Heart right ventricle (tissue), 16 donors: ENCODE measurements at regions not wholly inside any gene's neighbourhood (a gene's known extent, or its start where the extent isn't known, plus 50 kb on each side); places are given as distances from the start of the nearest gene placed in this dataset.

Experiments
- ATAC-seq, 8 donors: fragments of 200-7000 bp; cut with Tn5 transposase; one replicate each; pipeline ENCODE4 v1.9.1; 2020; ENCODE audit warnings: mild to moderate bottlenecking in 8 of 8, moderate library complexity in 8 of 8, moderate number of reproducible peaks in 1 of 8
- DNase-seq, 2 donors: peaks; one replicate each; pipeline ENCODE4 v3.0.0-alpha.2; 2020
- H3K27ac ChIP-seq, 10 donors: fragments of 200-600 bp; sonication (generic) in 2 of 10; one replicate each; pipeline versions ENCODE4 v1.5.0 to v1.8.0; 2020 to 2022; ENCODE audit warnings: mild to moderate bottlenecking in 3 of 10
- H3K27me3 ChIP-seq, 7 donors: fragments of 200-600 bp; one replicate each; pipeline ENCODE4 v1.8.0; 2021 to 2022; ENCODE audit warnings: mild to moderate bottlenecking in 2 of 7
- H3K36me3 ChIP-seq, 9 donors: fragments of 200-600 bp; sonication (generic) in 1 of 9; one replicate each; pipeline versions ENCODE4 v1.5.0 to v1.8.0; 2020 to 2022; ENCODE audit warnings: mild to moderate bottlenecking in 2 of 9
- H3K4me1 ChIP-seq, 9 donors: fragments of 200-600 bp; sonication (generic) in 1 of 9; one replicate each; pipeline versions ENCODE4 v1.5.0 to v1.8.0; 2020 to 2022; ENCODE audit warnings: mild to moderate bottlenecking in 4 of 9
- H3K4me3 ChIP-seq, 10 donors: fragments of 200-600 bp; sonication (generic) in 2 of 10; one replicate each; pipeline versions ENCODE4 v1.5.0 to v1.8.0; 2020 to 2022; ENCODE audit warnings: mild to moderate bottlenecking in 7 of 10, moderate library complexity in 2 of 10
- H3K9me3 ChIP-seq, 11 donors: fragments of 200-600 bp in 10 of 11; sonication (generic) in 2 of 11; one replicate each; pipeline versions ENCODE4 v1.5.0 to v1.8.0; 2013 to 2022; ENCODE audit warnings: mild to moderate bottlenecking in 2 of 11, control low read depth in 1 of 11, moderate library complexity in 1 of 11
- WGBS, 2 donors: extraction: QIAGEN DNeasy Blood & Tissue Kit; methylation state at CpG; one replicate each; pipeline ENCODE4 v1.1.7; 2013; ENCODE audit warnings: inconsistent platforms in 1 of 2; 5-methylcytosine and 5-hydroxymethylcytosine counted together
- intact Hi-C, 10 donors: fragments of 100-400 bp; cut with DNase I; formaldehyde crosslinking; loops; one replicate each; pipeline versions ENCODE4 v1.11.1 to v1.14.2; 2022
- TF ChIP-seq, protein P1 (sequence below), 9 donors: fragments of 200-600 bp; sonication (generic) in 2 of 9; IDR thresholded peaks; one replicate each; pipeline versions ENCODE4 v1.5.0 to v1.8.0; 2021 to 2022; ENCODE audit warnings: antibody characterized with exemption in 9 of 9, mild to moderate bottlenecking in 5 of 9, moderate library complexity in 1 of 9
- donor health status: Arrhythmogenic right ventricular cardiomyopathy.
- donor health status: ischemic (EF 13 %, LVEDD 7.1; RV severe dilation, severe dysfunction).
- donor health status: healthy with polysubstance abuse.
- donor health status: DM: no; HTN: yes; CAD: no.
- donor health status: DM: no; HTN: no; CAD: no.
- donor health status: ischemic (EF 25% LVEDD 6.9; RV normal size, moderate dysfunction).
- donor health status: ischemic (EF 25% LVEDD 5.7; RV mildly dilated, moderate dysfunction).
- donor health status: healthy.
- donor health status: DM: yes; HTN: yes; CAD: no.
- donor health status: Ischemic cardiomyopathy.
- donor health status: ischemic (EF 35%, LVEDD 5.7; RV mildly dilated, moderate dysfunction).
- donor health status: nonischemic (EF 11% LVEDD 7.7; RV severe dilation, severe dysfunction).
- donor health status: DM: yes; HTN: yes; CAD: no.
- donor health status: PGD.
- donor health status: ischemic (EF 29% LVEDD 5.4; RV normal size, mild dysfunction).
- donor health status: nonischemic (EF 23%, LVEDD 6.1; RV moderate dilation, normal function).

DNA sequence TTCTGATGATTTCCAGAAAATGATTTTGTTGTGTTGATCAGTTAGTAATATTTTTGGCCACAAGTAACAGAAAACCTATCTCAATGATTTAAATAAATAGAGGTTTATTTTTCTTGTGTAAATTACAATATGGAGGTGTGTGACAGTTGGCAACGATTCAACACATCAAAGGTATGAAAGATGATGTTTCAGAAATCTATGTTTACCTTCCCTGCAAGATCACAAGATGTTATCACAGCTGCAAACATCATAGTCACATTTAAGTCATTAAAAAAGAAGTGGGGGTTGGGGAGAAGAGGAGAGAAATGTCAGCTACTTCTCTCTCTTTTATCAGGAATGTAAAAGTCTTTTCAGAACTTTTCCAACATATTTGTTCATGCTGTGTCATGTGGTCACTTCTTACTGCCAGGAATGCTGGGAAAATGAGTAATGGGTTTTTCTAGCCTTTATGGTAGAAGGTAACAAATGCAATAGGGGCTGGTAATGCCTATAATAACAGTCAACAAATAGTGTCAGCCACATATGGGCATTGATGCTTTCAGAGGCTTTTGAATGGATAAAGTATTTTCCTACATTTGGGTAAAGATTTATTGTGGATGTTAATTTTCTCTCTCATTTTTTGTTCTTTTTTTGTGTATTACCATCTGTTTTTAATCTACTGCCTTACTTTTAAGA is 742.7 kb downstream of the TLE1 start:
- 61 to 65% methylated on average over 1 of the region's 1 CpG for WGBS, 2 donors
- Histone ChIP-seq H3K9me3 (peaks cover 0 to 7% (median 0%) of the 10 kb centered on the region in 11 donors), H3K27ac (no peak overlapping the region), H3K4me1 (no peaks in the 10 kb centered on the region), H3K27me3 (no peaks in the 10 kb centered on the region), H3K4me3 (no peak overlapping the region), H3K36me3 (no peaks in the 10 kb centered on the region)
- intact Hi-C loops: no loop called here
- DNase-seq (no peak), ATAC-seq (no peak)
- TF ChIP-seq, protein P1, sequence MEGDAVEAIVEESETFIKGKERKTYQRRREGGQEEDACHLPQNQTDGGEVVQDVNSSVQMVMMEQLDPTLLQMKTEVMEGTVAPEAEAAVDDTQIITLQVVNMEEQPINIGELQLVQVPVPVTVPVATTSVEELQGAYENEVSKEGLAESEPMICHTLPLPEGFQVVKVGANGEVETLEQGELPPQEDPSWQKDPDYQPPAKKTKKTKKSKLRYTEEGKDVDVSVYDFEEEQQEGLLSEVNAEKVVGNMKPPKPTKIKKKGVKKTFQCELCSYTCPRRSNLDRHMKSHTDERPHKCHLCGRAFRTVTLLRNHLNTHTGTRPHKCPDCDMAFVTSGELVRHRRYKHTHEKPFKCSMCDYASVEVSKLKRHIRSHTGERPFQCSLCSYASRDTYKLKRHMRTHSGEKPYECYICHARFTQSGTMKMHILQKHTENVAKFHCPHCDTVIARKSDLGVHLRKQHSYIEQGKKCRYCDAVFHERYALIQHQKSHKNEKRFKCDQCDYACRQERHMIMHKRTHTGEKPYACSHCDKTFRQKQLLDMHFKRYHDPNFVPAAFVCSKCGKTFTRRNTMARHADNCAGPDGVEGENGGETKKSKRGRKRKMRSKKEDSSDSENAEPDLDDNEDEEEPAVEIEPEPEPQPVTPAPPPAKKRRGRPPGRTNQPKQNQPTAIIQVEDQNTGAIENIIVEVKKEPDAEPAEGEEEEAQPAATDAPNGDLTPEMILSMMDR (IDR thresholded peaks at IDR 0.05): no peak

DNA sequence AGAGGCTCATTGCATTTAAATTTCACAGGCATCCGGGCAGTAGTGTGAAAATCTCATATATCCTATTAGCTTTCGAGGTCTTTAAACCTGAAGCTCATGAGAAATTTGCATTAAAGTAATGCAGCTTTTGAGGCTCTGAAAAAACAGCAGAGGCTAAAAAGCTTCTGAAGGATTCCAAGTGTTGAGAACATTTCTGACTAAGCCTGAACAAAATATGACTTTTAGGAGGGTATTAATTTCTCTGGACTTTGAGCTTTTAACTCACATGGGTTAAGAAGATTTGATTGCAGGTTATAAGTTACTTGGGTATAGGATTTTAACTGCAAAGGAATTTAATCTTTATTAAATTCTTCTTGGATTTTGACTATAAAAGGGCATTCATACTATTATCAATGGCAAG is 743.9 kb downstream of the TLE1 start:
- DNase-seq: no peak
- H3K4me3 ChIP-seq: no peak overlapping the region
- no peaks in the 10 kb centered on the region for H3K27me3 ChIP-seq
- intact Hi-C loops: no loop called here
- H3K9me3 ChIP-seq: peaks cover 0 to 7% (median 0%) of the 10 kb centered on the region in 11 donors
- H3K4me1 ChIP-seq: no peaks in the 10 kb centered on the region
- 56% methylated on average over 2 of the region's 2 CpGs for WGBS, 2 donors
- no peak overlapping the region for H3K27ac ChIP-seq
- ATAC-seq: no peak
- TF ChIP-seq, protein P1 (IDR thresholded peaks at IDR 0.05): no peak
- H3K36me3 ChIP-seq: no peaks in the 10 kb centered on the region

DNA sequence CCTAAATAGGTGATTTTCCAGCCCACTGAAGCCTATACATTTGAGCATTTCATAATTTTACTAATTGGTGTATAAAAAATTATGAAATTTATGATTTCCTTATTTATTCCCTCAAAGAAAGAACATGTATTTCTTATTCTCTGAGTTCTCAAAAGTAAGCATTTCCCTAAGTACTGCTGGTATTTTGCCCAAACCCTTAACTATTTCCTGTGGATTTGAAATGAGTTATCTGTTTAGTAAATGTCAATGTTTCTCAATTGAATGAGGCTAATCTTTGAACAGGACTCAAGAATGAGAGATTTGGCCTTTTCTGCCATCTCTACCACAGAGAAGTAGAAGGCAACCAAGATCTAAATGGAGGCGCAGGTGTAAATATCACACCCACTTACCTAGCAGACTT is 751.7 kb downstream of the TLE1 start:
- 97 to 100% methylated on average over 1 of the region's 1 CpG for WGBS, 2 donors
- DNase-seq (no peak), ATAC-seq (no peak)
- TF ChIP-seq, protein P1 (IDR thresholded peaks at IDR 0.05): no peak
- H3K27ac ChIP-seq: no peak overlapping the region
- H3K4me1 ChIP-seq: no peaks in the 10 kb centered on the region
- no peaks in the 10 kb centered on the region for H3K27me3 ChIP-seq
- H3K4me3 ChIP-seq: no peak overlapping the region
- no peaks in the 10 kb centered on the region for H3K36me3 ChIP-seq
- intact Hi-C loops: no loop called here
- no peaks in the 10 kb centered on the region for H3K9me3 ChIP-seq

DNA sequence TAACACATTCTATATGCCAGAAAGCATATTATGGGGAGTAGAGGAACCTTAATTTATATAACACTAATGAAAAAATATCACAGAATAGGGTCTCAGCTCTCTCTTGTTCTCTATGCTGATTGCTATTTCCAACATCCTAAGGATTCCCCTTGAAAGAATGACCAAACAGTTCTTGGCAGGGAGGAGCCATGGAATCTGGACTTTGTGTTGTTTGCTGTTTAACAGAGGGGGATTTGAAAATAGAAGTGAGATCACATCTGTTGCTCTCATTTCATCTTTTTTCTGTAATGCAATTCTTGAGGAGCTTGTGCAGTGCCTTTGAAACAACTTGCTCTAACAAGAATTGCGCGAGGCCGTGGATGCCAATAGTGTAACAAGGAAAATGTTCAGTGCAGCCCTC is 755.3 kb downstream of the TLE1 start:
- no peaks in the 10 kb centered on the region for H3K9me3 ChIP-seq
- WGBS, 2 donors: 85 to 91% methylated on average over 3 of the region's 3 CpGs
- no peak for DNase-seq
- no peaks in the 10 kb centered on the region for H3K36me3 ChIP-seq
- H3K27me3 ChIP-seq: no peaks in the 10 kb centered on the region
- TF ChIP-seq, protein P1 (IDR thresholded peaks at IDR 0.05): no peak
- no peak overlapping the region for H3K4me3 ChIP-seq
- intact Hi-C loops: no loop called here
- H3K27ac ChIP-seq: no peak overlapping the region
- no peaks in the 10 kb centered on the region for H3K4me1 ChIP-seq
- ATAC-seq: no peak
